GM12892 (cell line): ENCODE measurements at regions not wholly inside any gene's neighbourhood (a gene's known extent, or its start where the extent isn't known, plus 50 kb on each side); places are given as distances from the start of the nearest gene placed in this dataset.

ENCODE experiments used
- DNase-seq: peaks from one replicate; pipeline ENCODE4 v3.0.0; 2011; ENCODE audit not compliant: insufficient read length
- FAIRE-seq: peaks from 2 replicates; lab custom pipeline; 2011; peaks lifted over from hg19 to GRCh38; lab: Jason Lieb, UNC
- POLR2A ChIP-seq: IDR thresholded peaks from 2 replicates; pipeline ENCODE4 v1.6.1; 2011; ENCODE audit warnings: low read depth, low read length, control low read depth
- POLR2AphosphoS5 ChIP-seq: IDR thresholded peaks from 2 replicates; pipeline ENCODE4 v1.6.1; 2011; ENCODE audit warnings: low read depth, low read length, control low read depth
- TAF1 ChIP-seq: IDR thresholded peaks from 2 replicates; pipeline ENCODE4 v1.6.1; 2011; ENCODE audit warnings: low read depth, mild to moderate bottlenecking, control low read depth, low read length, borderline replicate concordance

- FAIRE-seq: no peak
- TF ChIP-seq TAF1 (no peak), POLR2AphosphoS5 (no peak), POLR2A (no peak)
- DNase-seq: no peak
Observed at GRCh38 chr13:40187841-40188591, 478.4 kb downstream of the FOXO1 start.

- TF ChIP-seq POLR2A: no peak
- TF ChIP-seq POLR2AphosphoS5: no peak
- TF ChIP-seq TAF1: no peak
- FAIRE-seq: no peak
- DNase-seq: no peak
Observed at GRCh38 chr13:40189426-40189825, 477.0 kb downstream of the FOXO1 start.

- no peak for FAIRE-seq
Observed at GRCh38 chr13:40189898-40190630, 476.4 kb downstream of the FOXO1 start.

GRCh38 chr13:40190641-40191100, 475.8 kb downstream of the FOXO1 start:
- TF ChIP-seq POLR2A (no peak), POLR2AphosphoS5 (no peak), TAF1 (no peak)

More at GRCh38 chr13:40189898-40190630, 476.4 kb downstream of the FOXO1 start:
- TF ChIP-seq TAF1: no peak
- TF ChIP-seq POLR2A: no peak
- no peak for DNase-seq

GRCh38 chr13:40191186-40191980, 475.1 kb downstream of the FOXO1 start:
- FAIRE-seq (no peak), DNase-seq (no peak)
- TF ChIP-seq POLR2A (no peak), POLR2AphosphoS5 (no peak), TAF1 (no peak)

More at GRCh38 chr13:40190641-40191100, 475.8 kb downstream of the FOXO1 start:
- peak; percentile 70 for FAIRE-seq
- DNase-seq: peak; percentile 20

- no peak for DNase-seq
- no peak for FAIRE-seq
- TF ChIP-seq POLR2A (no peak), POLR2AphosphoS5 (no peak), TAF1 (no peak)
Observed at GRCh38 chr13:40192452-40192851, 474.0 kb downstream of the FOXO1 start.

GRCh38 chr13:40192858-40193257, 473.6 kb downstream of the FOXO1 start:
- DNase-seq (no peak), FAIRE-seq (no peak)
- TF ChIP-seq POLR2A (no peak), TAF1 (no peak), POLR2AphosphoS5 (no peak)

GRCh38 chr13:40193286-40194223, 472.9 kb downstream of the FOXO1 start:
- FAIRE-seq (peak; percentile 5), DNase-seq (no peak)
- no peak for TF ChIP-seq TAF1
- TF ChIP-seq POLR2A: no peak
- no peak for TF ChIP-seq POLR2AphosphoS5

GRCh38 chr13:40194224-40194806, 472.1 kb downstream of the FOXO1 start:
- TF ChIP-seq TAF1 (no peak), POLR2AphosphoS5 (no peak), POLR2A (no peak)
- FAIRE-seq: no peak
- DNase-seq: no peak

- FAIRE-seq (no peak), DNase-seq (no peak)
- TF ChIP-seq TAF1: no peak
- no peak for TF ChIP-seq POLR2AphosphoS5
- no peak for TF ChIP-seq POLR2A
Observed at GRCh38 chr13:40197049-40197448, 469.4 kb downstream of the FOXO1 start.
